ENCODE measurements at regions not wholly inside any gene's neighbourhood (a gene's known extent, or its start where the extent isn't known, plus 50 kb on each side); places are given as distances from the start of the nearest gene placed in this dataset.

DNA sequence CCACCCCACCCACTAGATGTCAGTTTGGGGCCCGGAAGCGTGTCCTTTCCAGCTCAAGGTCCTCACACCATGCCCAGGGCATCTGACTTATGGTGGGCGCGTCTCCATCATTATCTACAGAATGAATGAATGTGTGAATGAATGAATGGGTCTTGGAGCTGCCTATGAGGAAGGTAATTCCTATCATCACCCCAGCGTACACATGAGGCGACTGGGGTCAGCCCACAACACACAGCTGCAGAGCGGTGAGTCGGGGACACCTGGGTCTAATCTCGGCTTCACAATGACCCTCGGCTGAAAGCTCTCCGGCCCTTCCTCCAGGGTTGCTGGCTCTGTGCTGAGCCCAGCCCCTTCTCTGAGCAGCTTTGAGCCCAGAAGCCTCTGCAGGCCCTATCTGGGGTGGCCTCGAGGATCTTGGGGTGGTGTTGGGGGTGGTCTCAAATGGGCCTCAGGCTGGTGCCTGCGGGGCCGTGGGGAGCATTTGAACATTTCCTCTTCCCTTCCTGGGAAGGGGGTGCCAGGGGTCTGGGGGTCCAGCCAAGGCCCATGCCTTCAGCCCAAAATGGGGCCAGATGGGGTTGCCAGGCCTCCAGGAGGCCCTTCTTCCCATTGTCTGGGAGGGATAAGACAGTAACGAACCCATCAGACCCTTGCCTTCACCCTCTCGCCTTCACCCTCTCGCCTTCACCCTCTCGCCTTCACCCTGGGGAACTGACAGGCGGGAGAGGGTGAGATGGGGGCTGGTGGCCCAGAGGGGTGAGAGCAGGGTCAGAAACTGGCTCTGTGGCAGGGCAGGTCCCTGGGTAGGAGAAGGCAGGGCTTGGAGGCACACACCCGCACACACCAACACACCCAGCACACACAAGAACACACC lies 82.4 kb downstream of the MYEOV start:
- TF ChIP-seq RXRA (IDR thresholded peaks at IDR 0.05; ENCODE audit: borderline replicate concordance, low read depth) (no peak), MEF2A (IDR thresholded peaks at IDR 0.05; ENCODE audit: borderline replicate concordance, low read depth) (no peak), FOXJ3 (CRISPR knock-in tag; IDR thresholded peaks at IDR 0.05) (no peak), EZH2phosphoT487 (IDR thresholded peaks at IDR 0.05; ENCODE audit: borderline replicate concordance, low read depth) (no peak), CHD2 (IDR thresholded peaks at IDR 0.05; ENCODE audit: low read length, partially characterized antibody) (no peak), SMC3 (IDR thresholded peaks at IDR 0.05; ENCODE audit: low read depth, low read length) (no peak), TCF12 (IDR thresholded peaks at IDR 0.05) (no peak), GATA2 (CRISPR knock-in tag; IDR thresholded peaks at IDR 0.05) (no peak)
- TF ChIP-seq, protein P1, sequence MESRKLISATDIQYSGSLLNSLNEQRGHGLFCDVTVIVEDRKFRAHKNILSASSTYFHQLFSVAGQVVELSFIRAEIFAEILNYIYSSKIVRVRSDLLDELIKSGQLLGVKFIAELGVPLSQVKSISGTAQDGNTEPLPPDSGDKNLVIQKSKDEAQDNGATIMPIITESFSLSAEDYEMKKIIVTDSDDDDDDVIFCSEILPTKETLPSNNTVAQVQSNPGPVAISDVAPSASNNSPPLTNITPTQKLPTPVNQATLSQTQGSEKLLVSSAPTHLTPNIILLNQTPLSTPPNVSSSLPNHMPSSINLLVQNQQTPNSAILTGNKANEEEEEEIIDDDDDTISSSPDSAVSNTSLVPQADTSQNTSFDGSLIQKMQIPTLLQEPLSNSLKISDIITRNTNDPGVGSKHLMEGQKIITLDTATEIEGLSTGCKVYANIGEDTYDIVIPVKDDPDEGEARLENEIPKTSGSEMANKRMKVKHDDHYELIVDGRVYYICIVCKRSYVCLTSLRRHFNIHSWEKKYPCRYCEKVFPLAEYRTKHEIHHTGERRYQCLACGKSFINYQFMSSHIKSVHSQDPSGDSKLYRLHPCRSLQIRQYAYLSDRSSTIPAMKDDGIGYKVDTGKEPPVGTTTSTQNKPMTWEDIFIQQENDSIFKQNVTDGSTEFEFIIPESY (IDR thresholded peaks at IDR 0.05; ENCODE audit: borderline replicate concordance, low read depth), result no peak
- no peaks in the 10 kb centered on the region for H3F3A ChIP-seq (replicated peaks; ENCODE audit: insufficient read depth)
- ChIA-PET CTCF (interaction anchor here (0.9 to 1.4 kb wide), 3 partner anchors 266 to 274 kb away, joined by 3 to 5 read pairs (median 3); no protein-coding TSS in a partner anchor), POLR2A (interaction anchor here (2.6 kb wide), 1 partner anchor 263 kb away, joined by 9 read pairs; no protein-coding TSS in a partner anchor)
- H3K27ac ChIP-seq (ENCODE audit: low read depth in 2 of 2, low read length in 1 of 2), result no peak overlapping the region
- no peak overlapping the region for H3K9ac ChIP-seq
- no peaks in the 10 kb centered on the region for H4K20me1 ChIP-seq (ENCODE audit: insufficient read depth)
- H3K9me2 ChIP-seq, result no peaks in the 10 kb centered on the region
- DNase-seq, result no peak
- 95% methylated on average over 12 of the region's 20 CpGs for WGBS (ENCODE audit: low lambda C conversion rate)
- no peak overlapping the region for H2AFZ ChIP-seq (ENCODE audit: low read depth)
- peaks cover 0 to 29% of the 10 kb centered on the region in 2 experiments; a peak in 1 of 4 replicates for H3K4me1 ChIP-seq (ENCODE audit: control insufficient read depth in 1 of 2, insufficient read depth in 2 of 2, low read depth in 1 of 2, low read length in 1 of 2)
- no peak overlapping the region for H3K4me2 ChIP-seq
- no peaks in the 10 kb centered on the region for H3K36me3 ChIP-seq (replicated peaks in 1 of 2; ENCODE audit: control insufficient read depth in 1 of 2, insufficient read depth in 2 of 2, low read length in 1 of 2)
- H3K27me3 ChIP-seq (ENCODE audit: insufficient read depth), result no peaks in the 10 kb centered on the region
- no peaks in the 10 kb centered on the region for H3K79me2 ChIP-seq (ENCODE audit: insufficient read depth)
- H3K9me3 ChIP-seq, result no peaks in the 10 kb centered on the region
- H3K4me3 ChIP-seq (ENCODE audit: low read depth in 2 of 2, low read length in 1 of 2), result no peak overlapping the region

DNA sequence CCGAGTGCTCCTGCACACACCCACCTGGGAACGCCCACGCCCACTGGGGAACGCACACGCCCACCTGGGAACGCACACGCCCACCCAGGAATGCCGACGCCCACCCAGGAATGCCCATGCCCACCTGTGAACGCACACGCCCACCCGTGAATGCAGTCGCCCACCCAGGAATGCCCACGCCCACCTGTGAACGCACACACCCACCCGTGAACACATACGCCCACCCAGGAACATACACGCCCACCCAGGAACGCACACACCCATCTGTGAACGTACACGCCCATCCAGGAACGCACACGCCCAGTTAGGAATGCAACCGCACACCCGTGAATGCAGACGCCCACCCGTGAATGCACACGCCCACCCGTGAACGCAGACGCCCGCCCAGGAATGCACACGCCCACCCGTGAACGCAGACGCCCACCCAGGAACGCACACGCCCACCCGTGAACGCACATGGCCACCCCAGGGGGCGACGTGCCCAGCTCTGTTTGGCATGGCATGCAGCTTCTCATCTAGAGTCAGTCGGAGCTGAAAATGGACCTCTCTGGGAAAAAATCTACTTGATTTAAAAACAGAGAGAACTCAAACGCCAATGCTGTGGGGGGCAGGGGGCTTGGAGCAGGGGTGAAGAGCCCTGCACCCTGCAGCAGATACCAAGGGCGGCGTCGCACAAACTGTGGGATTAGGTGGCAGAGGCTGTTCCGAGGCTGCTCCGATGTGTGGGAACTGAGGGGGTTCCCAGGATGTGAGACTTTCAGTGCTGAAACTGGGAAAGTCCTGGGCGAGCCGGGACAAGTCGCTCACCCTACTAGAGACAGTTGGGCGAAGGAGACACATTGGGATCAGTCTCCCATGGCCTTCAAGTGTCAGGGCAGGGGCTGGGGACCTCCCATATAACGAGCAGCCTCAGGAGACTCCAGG lies 83.3 kb downstream of the MYEOV start:
- Histone ChIP-seq H3K27me3 (ENCODE audit: insufficient read depth) (no peaks in the 10 kb centered on the region), H3K4me1 (ENCODE audit: control insufficient read depth in 1 of 2, insufficient read depth in 2 of 2, low read depth in 1 of 2, low read length in 1 of 2) (peaks cover 0 to 29% of the 10 kb centered on the region in 2 experiments; a peak in 1 of 4 replicates), H3F3A (replicated peaks; ENCODE audit: insufficient read depth) (no peaks in the 10 kb centered on the region), H4K20me1 (ENCODE audit: insufficient read depth) (no peaks in the 10 kb centered on the region), H3K9me2 (no peaks in the 10 kb centered on the region), H3K4me2 (no peak overlapping the region), H3K9me3 (no peaks in the 10 kb centered on the region), H3K79me2 (ENCODE audit: insufficient read depth) (no peaks in the 10 kb centered on the region), H3K9ac (no peak overlapping the region), H2AFZ (ENCODE audit: low read depth) (no peak overlapping the region), H3K36me3 (replicated peaks in 1 of 2; ENCODE audit: control insufficient read depth in 1 of 2, insufficient read depth in 2 of 2, low read length in 1 of 2) (no peaks in the 10 kb centered on the region), H3K4me3 (ENCODE audit: low read depth in 2 of 2, low read length in 1 of 2) (no peak overlapping the region), H3K27ac (ENCODE audit: low read depth in 2 of 2, low read length in 1 of 2) (no peak overlapping the region)
- DNase-seq, result no peak
- ChIA-PET CTCF (no interaction called here), POLR2A (no interaction called here)
- 93% methylated on average over 38 of the region's 54 CpGs for WGBS (ENCODE audit: low lambda C conversion rate)
- no peak for TF ChIP-seq TEAD4 (IDR thresholded peaks at IDR 0.05; ENCODE audit: borderline replicate concordance, insufficient read depth)
- TF ChIP-seq, protein P2, sequence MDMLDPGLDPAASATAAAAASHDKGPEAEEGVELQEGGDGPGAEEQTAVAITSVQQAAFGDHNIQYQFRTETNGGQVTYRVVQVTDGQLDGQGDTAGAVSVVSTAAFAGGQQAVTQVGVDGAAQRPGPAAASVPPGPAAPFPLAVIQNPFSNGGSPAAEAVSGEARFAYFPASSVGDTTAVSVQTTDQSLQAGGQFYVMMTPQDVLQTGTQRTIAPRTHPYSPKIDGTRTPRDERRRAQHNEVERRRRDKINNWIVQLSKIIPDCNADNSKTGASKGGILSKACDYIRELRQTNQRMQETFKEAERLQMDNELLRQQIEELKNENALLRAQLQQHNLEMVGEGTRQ (IDR thresholded peaks at IDR 0.05; ENCODE audit: borderline replicate concordance, low read depth, low read length), result no peak
